GM12892 (cell line): ENCODE measurements at regions not wholly inside any gene's neighbourhood (a gene's known extent, or its start where the extent isn't known, plus 50 kb on each side); places are given as distances from the start of the nearest gene placed in this dataset.

Experiments used
- POLR2A ChIP-seq: IDR thresholded peaks from 2 replicates; pipeline ENCODE4 v1.6.1; 2011; ENCODE audit warnings: low read depth, low read length, control low read depth
- TAF1 ChIP-seq: IDR thresholded peaks from 2 replicates; pipeline ENCODE4 v1.6.1; 2011; ENCODE audit warnings: low read depth, mild to moderate bottlenecking, control low read depth, low read length, borderline replicate concordance

DNA sequence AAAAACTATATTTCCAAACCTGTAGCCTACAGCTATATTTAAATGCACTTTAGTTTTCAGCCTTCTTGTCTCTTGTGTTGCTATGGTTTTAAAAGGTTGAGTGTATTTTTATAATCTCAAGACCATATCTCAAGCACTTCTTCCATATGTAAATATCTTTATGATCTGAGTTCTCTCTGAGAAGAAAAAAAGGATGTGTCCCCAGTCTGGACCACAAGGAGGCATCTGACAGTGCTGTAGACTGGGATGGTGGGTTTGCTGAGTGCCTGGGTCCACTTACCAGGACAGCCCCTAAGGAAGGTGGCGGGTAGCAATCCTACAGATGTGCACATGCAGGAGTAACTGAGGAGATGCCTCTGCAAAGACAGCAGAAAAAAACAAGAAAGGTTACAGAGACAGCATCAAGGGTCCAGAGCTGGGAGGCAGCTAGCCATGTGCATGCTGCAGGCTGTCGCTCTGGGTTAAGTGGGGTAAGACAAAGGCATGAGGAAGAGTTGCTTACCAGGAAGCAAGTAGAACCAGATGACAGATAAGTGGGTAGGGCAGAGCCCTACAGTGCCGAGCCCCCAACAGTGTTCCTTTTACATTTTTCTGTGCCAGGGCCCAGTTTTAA lies 70.6 kb upstream of the SNRK start:
- TF ChIP-seq POLR2A = no peak
- TF ChIP-seq TAF1 = no peak
